ENCODE measurements at regions not wholly inside any gene's neighbourhood (a gene's known extent, or its start where the extent isn't known, plus 50 kb on each side); places are given as distances from the start of the nearest gene placed in this dataset.

- Histone ChIP-seq H3F3A (ENCODE audit: low read depth) (no peaks in the 10 kb centered on the region), H2AFZ (ENCODE audit: low read length) (no peak overlapping the region; the same call in 1 of the 2 replicates), H3K9me2 (replicated peaks; ENCODE audit: low read depth, low read length) (no peaks in the 10 kb centered on the region), H3K9ac (ENCODE audit: low read depth, low read length, poor library complexity, severe bottlenecking) (no peak overlapping the region), H3K4me3 (ENCODE audit: low read length, poor library complexity, severe bottlenecking) (no peak overlapping the region), H3K36me3 (ENCODE audit: insufficient read depth, low read length) (no peaks in the 10 kb centered on the region), H3K4me2 (ENCODE audit: low read depth, low read length, poor library complexity, severe bottlenecking) (no peak overlapping the region), H3K9me3 (ENCODE audit: insufficient read depth, low read depth, low read length) (no peaks in the 10 kb centered on the region), H3K4me1 (ENCODE audit: insufficient read depth, low read length, poor library complexity, severe bottlenecking) (no peaks in the 10 kb centered on the region), H3K79me2 (ENCODE audit: insufficient read depth, low read length) (no peaks in the 10 kb centered on the region), H3K27me3 (ENCODE audit: insufficient read depth, low read length, poor library complexity, severe bottlenecking) (no peaks in the 10 kb centered on the region), H4K20me1 (ENCODE audit: insufficient read depth, low read length, poor library complexity, severe bottlenecking) (no peaks in the 10 kb centered on the region)
- TF ChIP-seq EZH2phosphoT487 (IDR thresholded peaks at IDR 0.05; ENCODE audit: borderline replicate concordance): no peak
- no peak for TF ChIP-seq CTCF (conservative IDR thresholded peaks at IDR 0.05; ENCODE audit: low read length)
These were observed 102.2 kb downstream of the MSTN start for GRCh38 chr2:189960346-189960745.

DNA sequence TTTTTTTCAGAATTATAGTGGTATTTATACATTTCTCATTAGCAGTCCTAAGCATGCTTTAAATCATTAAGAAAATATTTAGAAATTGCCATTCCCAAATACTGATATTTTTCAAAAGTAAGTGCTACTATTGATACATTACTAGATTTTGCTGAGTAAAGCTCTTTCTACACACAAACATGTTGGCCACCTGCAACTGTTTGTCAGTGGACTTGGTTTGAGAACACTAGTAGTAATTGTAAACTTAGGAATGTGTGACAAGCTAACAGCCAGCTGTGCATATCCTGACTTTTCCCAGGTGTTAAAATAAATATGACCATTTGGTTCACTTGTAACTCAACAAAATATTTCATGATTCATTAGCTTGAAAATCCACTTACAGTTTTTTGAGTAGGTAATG is 103.1 kb downstream of the MSTN start:
- H3K79me2 ChIP-seq (ENCODE audit: insufficient read depth, low read length): no peaks in the 10 kb centered on the region
- H3K27me3 ChIP-seq (ENCODE audit: insufficient read depth, low read length, poor library complexity, severe bottlenecking): no peaks in the 10 kb centered on the region
- no peaks in the 10 kb centered on the region for H3K36me3 ChIP-seq (ENCODE audit: insufficient read depth, low read length)
- H3K9me3 ChIP-seq (ENCODE audit: insufficient read depth, low read depth, low read length): no peaks in the 10 kb centered on the region
- H3K4me3 ChIP-seq (ENCODE audit: low read length, poor library complexity, severe bottlenecking): no peak overlapping the region
- no peaks in the 10 kb centered on the region for H3K9me2 ChIP-seq (replicated peaks; ENCODE audit: low read depth, low read length)
- TF ChIP-seq EZH2phosphoT487 (IDR thresholded peaks at IDR 0.05; ENCODE audit: borderline replicate concordance) (no peak), CTCF (conservative IDR thresholded peaks at IDR 0.05; ENCODE audit: low read length) (no peak)
- no peaks in the 10 kb centered on the region for H4K20me1 ChIP-seq (ENCODE audit: insufficient read depth, low read length, poor library complexity, severe bottlenecking)
- H3F3A ChIP-seq (ENCODE audit: low read depth): no peaks in the 10 kb centered on the region
- no peak overlapping the region for H3K9ac ChIP-seq (ENCODE audit: low read depth, low read length, poor library complexity, severe bottlenecking)
- H2AFZ ChIP-seq (ENCODE audit: low read length): no peak overlapping the region
- no peak overlapping the region for H3K4me2 ChIP-seq (ENCODE audit: low read depth, low read length, poor library complexity, severe bottlenecking)
- no peaks in the 10 kb centered on the region for H3K4me1 ChIP-seq (ENCODE audit: insufficient read depth, low read length, poor library complexity, severe bottlenecking)

DNA sequence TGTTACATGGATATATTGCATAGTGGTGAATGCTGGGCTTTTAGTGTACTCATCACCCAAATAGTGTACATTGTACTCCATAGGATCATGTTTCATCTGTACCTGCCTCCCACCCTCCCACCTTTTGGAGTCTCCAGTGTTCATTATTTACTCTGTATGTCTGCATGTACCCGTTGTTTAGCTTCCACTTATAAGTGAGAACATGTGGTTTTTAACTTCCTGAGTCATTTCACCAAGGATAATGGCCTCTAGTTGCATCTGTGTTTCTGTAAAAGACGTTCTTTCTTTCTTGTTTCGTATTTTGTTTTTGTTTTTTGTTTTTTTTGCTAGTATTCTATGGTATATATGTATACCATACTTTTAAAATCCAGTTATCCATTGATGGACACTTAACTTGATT is 107.5 kb downstream of the MSTN start:
- no peaks in the 10 kb centered on the region for H3K79me2 ChIP-seq (ENCODE audit: insufficient read depth, low read length)
- H2AFZ ChIP-seq (ENCODE audit: low read length): peak overlapping the region; percentile 63
- no peak overlapping the region for H3K4me2 ChIP-seq (ENCODE audit: low read depth, low read length, poor library complexity, severe bottlenecking)
- H4K20me1 ChIP-seq (ENCODE audit: insufficient read depth, low read length, poor library complexity, severe bottlenecking): no peaks in the 10 kb centered on the region
- no peaks in the 10 kb centered on the region for H3F3A ChIP-seq (ENCODE audit: low read depth)
- H3K9me3 ChIP-seq (ENCODE audit: insufficient read depth, low read depth, low read length): no peaks in the 10 kb centered on the region
- H3K36me3 ChIP-seq (ENCODE audit: insufficient read depth, low read length): no peaks in the 10 kb centered on the region
- no peak overlapping the region for H3K9ac ChIP-seq (ENCODE audit: low read depth, low read length, poor library complexity, severe bottlenecking)
- TF ChIP-seq EZH2phosphoT487 (IDR thresholded peaks at IDR 0.05; ENCODE audit: borderline replicate concordance) (no peak), CTCF (conservative IDR thresholded peaks at IDR 0.05; ENCODE audit: low read length) (no peak)
- H3K4me1 ChIP-seq (ENCODE audit: insufficient read depth, low read length, poor library complexity, severe bottlenecking): no peaks in the 10 kb centered on the region
- no peaks in the 10 kb centered on the region for H3K27me3 ChIP-seq (ENCODE audit: insufficient read depth, low read length, poor library complexity, severe bottlenecking)
- H3K4me3 ChIP-seq (ENCODE audit: low read length, poor library complexity, severe bottlenecking): no peak overlapping the region
- H3K9me2 ChIP-seq (replicated peaks; ENCODE audit: low read depth, low read length): no peaks in the 10 kb centered on the region
